OCI-LY7 (cell line): ENCODE measurements at regions not wholly inside any gene's neighbourhood (a gene's known extent, or its start where the extent isn't known, plus 50 kb on each side); places are given as distances from the start of the nearest gene placed in this dataset.

Experiments
- BruUV-seq: library from RNA; stranded (reverse); fragments of 400-500 nt; replicated peaks from 2 replicates; lab custom pipeline; 2021; lab: Mats Ljungman, UMichigan
- CTCF ChIA-PET: fragments of 300-600 bp; sonication (Branson Sonifier 250); formaldehyde crosslinking; loops from one replicate; lab custom pipeline; 2022; ENCODE audit warnings: antibody characterized with exemption; ENCODE audit not compliant: unreplicated experiment; lab: Charles Lee
- POLR2A ChIA-PET: fragments of 300-600 bp; sonication (Branson Sonifier 250); formaldehyde crosslinking; loops from one replicate; lab custom pipeline; 2022; ENCODE audit warnings: antibody characterized with exemption; lab: Charles Lee
- DNase-seq: peaks from one replicate; pipeline ENCODE4 v3.0.0-alpha.2; 2015; ENCODE audit warnings: low spot score
- H2AFZ ChIP-seq: fragments of 200-600 bp; sonication (generic), shearing (Covaris generic); 2 replicates; pipeline ENCODE4 v1.6.1; 2014; ENCODE audit warnings: mild to moderate bottlenecking, antibody characterized with exemption, low read length, moderate library complexity
- H3K27ac ChIP-seq: fragments of 200-600 bp; sonication (generic); 2 replicates; pipeline ENCODE4 v1.5.1; 2014; ENCODE audit warnings: mixed run types, low read depth, mild to moderate bottlenecking, moderate library complexity, low read length, inconsistent platforms; ENCODE audit not compliant: poor library complexity, severe bottlenecking
- H3K36me3 ChIP-seq: fragments of 200-600 bp; sonication (generic); 2 replicates; pipeline ENCODE4 v1.6.1; 2014; ENCODE audit warnings: mild to moderate bottlenecking, antibody characterized with exemption, low read length, moderate library complexity, mixed read lengths; ENCODE audit not compliant: insufficient read depth
- H3K4me1 ChIP-seq: fragments of 200-600 bp; sonication (generic); 2 replicates; pipeline ENCODE4 v1.5.1; 2014; ENCODE audit warnings: mild to moderate bottlenecking, low read length; ENCODE audit not compliant: insufficient read depth, poor library complexity, severe bottlenecking
- H3K4me2 ChIP-seq: fragments of 200-600 bp; sonication (generic); 2 replicates; pipeline ENCODE4 v1.6.1; 2014; ENCODE audit warnings: mild to moderate bottlenecking, low read length
- H3K4me3 ChIP-seq: fragments of 200-600 bp; sonication (generic); 2 replicates; pipeline ENCODE4 v1.5.1; 2014; ENCODE audit warnings: mild to moderate bottlenecking, low read depth, low read length; ENCODE audit not compliant: poor library complexity, severe bottlenecking
- H3K79me2 ChIP-seq: fragments of 200-600 bp; sonication (generic); 2 replicates; pipeline ENCODE4 v1.6.1; 2016; ENCODE audit warnings: low read depth, mild to moderate bottlenecking, low read length, moderate library complexity, mixed read lengths; ENCODE audit not compliant: insufficient read depth
- H3K9me2 ChIP-seq: fragments of 200-600 bp; sonication (generic); 2 replicates; pipeline ENCODE4 v1.6.1; 2016; ENCODE audit warnings: mild to moderate bottlenecking, low read length, mixed read lengths; ENCODE audit not compliant: insufficient read depth
- H3K9me3 ChIP-seq: fragments of 200-600 bp; sonication (generic); 2 replicates; pipeline ENCODE4 v1.6.1; 2014; ENCODE audit warnings: mild to moderate bottlenecking, mixed run types, low read length, mixed read lengths
- H4K20me1 ChIP-seq: fragments of 200-600 bp; sonication (generic); 2 replicates; pipeline ENCODE4 v1.6.1; 2014; ENCODE audit warnings: mild to moderate bottlenecking, antibody characterized with exemption, low read length, moderate library complexity, mixed read lengths; ENCODE audit not compliant: insufficient read depth
- EZH2phosphoT487 ChIP-seq: fragments of 200-600 bp; sonication (generic); IDR thresholded peaks from 2 replicates; pipeline ENCODE4 v1.6.1; 2018; ENCODE audit warnings: low read depth, borderline replicate concordance, mild to moderate bottlenecking, mixed run types, antibody characterized with exemption, low read length, moderate library complexity, mixed read lengths
- intact Hi-C: fragments of 100-400 bp; cut with micrococcal nuclease; formaldehyde crosslinking; loops from one replicate; pipeline ENCODE4 v1.10.0; 2022; ENCODE audit not compliant: unreplicated experiment
- TF ChIP-seq, protein P1 (sequence below): fragments of 200-600 bp; sonication (generic); conservative IDR thresholded peaks from 2 replicates; pipeline ENCODE4 v1.5.1; 2014; ENCODE audit warnings: mild to moderate bottlenecking, antibody characterized with exemption, low read length, moderate library complexity, mixed read lengths

DNA sequence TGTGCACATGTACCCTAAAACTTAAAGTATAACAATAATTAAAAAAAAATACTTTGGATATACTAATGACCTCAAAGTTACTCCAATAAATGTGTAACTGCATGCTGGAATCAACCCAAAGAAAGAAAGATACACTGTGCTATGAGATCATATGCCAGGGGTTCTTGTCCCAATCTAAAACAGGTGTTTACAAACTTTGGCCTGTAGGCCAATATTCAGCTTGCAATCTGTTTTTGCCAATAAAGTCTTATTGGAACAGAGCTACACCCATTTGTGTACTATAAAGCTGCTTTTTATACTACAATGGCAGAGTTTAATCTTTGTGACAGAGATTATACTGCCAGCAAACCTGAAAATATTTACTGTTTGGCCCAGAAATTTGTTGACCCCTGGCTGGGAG, 138.8 kb upstream of the AFF2 start:
- Histone ChIP-seq H3K9me2 (no peaks in the 10 kb centered on the region), H3K27ac (no peak overlapping the region), H3K4me2 (no peak overlapping the region), H3K9me3 (no peaks in the 10 kb centered on the region), H3K4me1 (no peaks in the 10 kb centered on the region), H3K36me3 (no peaks in the 10 kb centered on the region), H3K4me3 (no peak overlapping the region), H2AFZ (no peak overlapping the region), H4K20me1 (no peaks in the 10 kb centered on the region), H3K79me2 (no peaks in the 10 kb centered on the region)
- ChIA-PET POLR2A (no interaction called here), CTCF (no interaction called here)
- intact Hi-C loops, result no loop called here
- DNase-seq, result no peak
- BruUV-seq, result no TSS peak
- no peak for TF ChIP-seq EZH2phosphoT487
- TF ChIP-seq, protein P1, sequence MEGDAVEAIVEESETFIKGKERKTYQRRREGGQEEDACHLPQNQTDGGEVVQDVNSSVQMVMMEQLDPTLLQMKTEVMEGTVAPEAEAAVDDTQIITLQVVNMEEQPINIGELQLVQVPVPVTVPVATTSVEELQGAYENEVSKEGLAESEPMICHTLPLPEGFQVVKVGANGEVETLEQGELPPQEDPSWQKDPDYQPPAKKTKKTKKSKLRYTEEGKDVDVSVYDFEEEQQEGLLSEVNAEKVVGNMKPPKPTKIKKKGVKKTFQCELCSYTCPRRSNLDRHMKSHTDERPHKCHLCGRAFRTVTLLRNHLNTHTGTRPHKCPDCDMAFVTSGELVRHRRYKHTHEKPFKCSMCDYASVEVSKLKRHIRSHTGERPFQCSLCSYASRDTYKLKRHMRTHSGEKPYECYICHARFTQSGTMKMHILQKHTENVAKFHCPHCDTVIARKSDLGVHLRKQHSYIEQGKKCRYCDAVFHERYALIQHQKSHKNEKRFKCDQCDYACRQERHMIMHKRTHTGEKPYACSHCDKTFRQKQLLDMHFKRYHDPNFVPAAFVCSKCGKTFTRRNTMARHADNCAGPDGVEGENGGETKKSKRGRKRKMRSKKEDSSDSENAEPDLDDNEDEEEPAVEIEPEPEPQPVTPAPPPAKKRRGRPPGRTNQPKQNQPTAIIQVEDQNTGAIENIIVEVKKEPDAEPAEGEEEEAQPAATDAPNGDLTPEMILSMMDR, result no peak

DNA sequence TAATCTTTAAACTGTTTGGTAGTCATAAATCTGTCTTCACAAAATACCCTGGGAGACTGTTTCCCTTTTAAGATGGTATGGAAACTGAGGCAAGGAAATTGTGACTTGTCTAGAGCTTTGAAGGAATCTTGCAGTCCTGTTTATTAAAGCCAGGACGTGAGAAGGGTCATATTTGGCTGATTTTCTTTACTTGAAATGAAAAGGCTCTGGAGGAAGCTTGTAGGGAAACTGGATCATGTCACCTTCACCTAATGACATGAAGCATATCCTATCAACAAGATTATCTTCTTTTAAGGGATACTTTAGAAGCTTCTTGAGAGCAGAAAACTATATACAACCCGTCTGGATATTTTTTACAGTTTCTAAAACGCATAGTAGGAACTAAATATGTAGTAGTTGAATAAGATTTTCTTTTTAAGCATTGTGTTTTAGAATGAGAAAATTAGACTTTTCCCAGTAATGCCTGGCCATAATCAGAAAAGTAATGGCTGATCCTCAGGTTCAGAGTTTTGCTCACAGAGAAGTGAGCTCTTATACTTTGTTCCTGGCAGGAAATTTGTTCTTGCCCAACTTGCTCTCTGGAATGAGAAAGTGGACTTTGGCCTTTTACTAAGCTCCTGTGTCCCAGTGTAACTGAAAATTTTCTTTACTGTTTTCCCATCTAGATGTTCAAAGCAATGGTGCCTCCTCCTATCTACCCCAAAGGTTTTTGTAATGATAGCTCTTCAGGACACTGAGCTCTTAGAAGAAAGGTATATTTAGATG, 136.8 kb upstream of the AFF2 start:
- H3K9me2 ChIP-seq, result no peaks in the 10 kb centered on the region
- H3K9me3 ChIP-seq, result no peaks in the 10 kb centered on the region
- no peak overlapping the region for H3K4me2 ChIP-seq
- H3K27ac ChIP-seq, result no peak overlapping the region
- ChIA-PET CTCF (no interaction called here), POLR2A (interaction anchor here (1.5 kb wide), 1 partner anchor 9 kb away, joined by 4 read pairs; no protein-coding TSS in a partner anchor)
- no TSS peak for BruUV-seq
- intact Hi-C loops, result no loop called here
- no peaks in the 10 kb centered on the region for H3K4me1 ChIP-seq
- H3K4me3 ChIP-seq, result no peak overlapping the region
- no peaks in the 10 kb centered on the region for H3K36me3 ChIP-seq
- no peaks in the 10 kb centered on the region for H4K20me1 ChIP-seq
- no peak overlapping the region for H2AFZ ChIP-seq
- DNase-seq, result no peak
- TF ChIP-seq, protein P1, result no peak
- TF ChIP-seq EZH2phosphoT487, result no peak
- no peaks in the 10 kb centered on the region for H3K79me2 ChIP-seq

DNA sequence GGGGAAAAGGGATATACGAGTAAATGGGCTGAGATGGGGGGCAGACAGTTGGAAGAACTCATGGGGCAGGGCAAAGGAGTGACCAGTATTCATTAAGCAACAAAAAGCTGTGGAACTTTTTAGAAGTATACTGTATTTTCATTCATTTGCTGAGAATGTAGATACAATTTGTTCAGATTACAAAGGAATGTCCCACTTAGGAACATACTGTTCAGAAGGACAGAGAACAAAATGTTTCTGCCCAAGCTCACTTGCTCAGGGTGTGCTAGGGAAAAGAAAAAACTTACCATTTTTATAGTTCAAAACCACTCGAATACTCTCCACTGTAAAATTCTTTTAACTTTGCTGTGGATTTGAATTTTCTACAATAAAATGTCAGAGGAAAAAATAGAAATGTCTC, 135.2 kb upstream of the AFF2 start:
- Histone ChIP-seq H2AFZ (no peak overlapping the region), H3K9me2 (no peaks in the 10 kb centered on the region), H3K79me2 (no peaks in the 10 kb centered on the region), H4K20me1 (no peaks in the 10 kb centered on the region), H3K9me3 (no peaks in the 10 kb centered on the region), H3K4me1 (no peaks in the 10 kb centered on the region), H3K36me3 (no peaks in the 10 kb centered on the region), H3K27ac (no peak overlapping the region), H3K4me2 (no peak overlapping the region), H3K4me3 (no peak overlapping the region)
- BruUV-seq, result no TSS peak
- TF ChIP-seq, protein P1, result no peak
- no peak for TF ChIP-seq EZH2phosphoT487
- DNase-seq, result no peak
- CTCF ChIA-PET, result no interaction called here
- intact Hi-C loops, result no loop called here
- POLR2A ChIA-PET, result no interaction called here
